ENCODE measurements at regions not wholly inside any gene's neighbourhood (a gene's known extent, or its start where the extent isn't known, plus 50 kb on each side); places are given as distances from the start of the nearest gene placed in this dataset.

DNA sequence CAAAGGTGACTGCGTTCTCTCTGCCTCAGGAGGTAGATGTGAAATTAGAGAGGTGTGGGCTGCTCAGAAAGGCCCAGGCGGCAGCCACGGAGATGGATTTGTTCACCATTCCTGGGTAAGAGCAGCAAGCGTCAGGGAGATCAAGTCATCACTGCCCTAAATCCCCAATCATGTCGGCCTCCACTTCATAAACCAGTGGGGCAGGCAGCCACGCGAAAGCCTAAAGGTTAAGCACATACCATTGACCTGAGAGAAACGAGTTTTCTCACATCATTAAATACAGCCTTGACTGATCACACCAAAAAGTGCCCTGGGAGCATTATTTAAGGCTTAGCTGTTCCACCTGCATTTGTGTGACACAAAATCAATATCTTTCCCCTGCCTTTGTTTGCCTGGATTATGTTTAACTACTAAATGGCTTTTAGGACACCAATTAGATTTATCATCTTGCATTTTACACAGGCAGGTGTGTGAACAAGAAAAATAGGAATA is 50.7 kb upstream of the FOXB1 start:
- Histone ChIP-seq H3K9me3 (peaks cover 0 to 24% (median 7%) of the 10 kb centered on the region in 11 donors), H3K27ac (no peak overlapping the region), H3K27me3 (peaks cover 0 to 24% (median 3%) of the 10 kb centered on the region in 7 donors), H3K4me1 (no peaks in the 10 kb centered on the region), H3K36me3 (no peaks in the 10 kb centered on the region), H3K4me3 (no peak overlapping the region)
- no peak for ATAC-seq
- WGBS, 2 donors: 43 to 47% methylated on average over 8 of the region's 8 CpGs
- no peak for DNase-seq
- TF ChIP-seq, protein P1, sequence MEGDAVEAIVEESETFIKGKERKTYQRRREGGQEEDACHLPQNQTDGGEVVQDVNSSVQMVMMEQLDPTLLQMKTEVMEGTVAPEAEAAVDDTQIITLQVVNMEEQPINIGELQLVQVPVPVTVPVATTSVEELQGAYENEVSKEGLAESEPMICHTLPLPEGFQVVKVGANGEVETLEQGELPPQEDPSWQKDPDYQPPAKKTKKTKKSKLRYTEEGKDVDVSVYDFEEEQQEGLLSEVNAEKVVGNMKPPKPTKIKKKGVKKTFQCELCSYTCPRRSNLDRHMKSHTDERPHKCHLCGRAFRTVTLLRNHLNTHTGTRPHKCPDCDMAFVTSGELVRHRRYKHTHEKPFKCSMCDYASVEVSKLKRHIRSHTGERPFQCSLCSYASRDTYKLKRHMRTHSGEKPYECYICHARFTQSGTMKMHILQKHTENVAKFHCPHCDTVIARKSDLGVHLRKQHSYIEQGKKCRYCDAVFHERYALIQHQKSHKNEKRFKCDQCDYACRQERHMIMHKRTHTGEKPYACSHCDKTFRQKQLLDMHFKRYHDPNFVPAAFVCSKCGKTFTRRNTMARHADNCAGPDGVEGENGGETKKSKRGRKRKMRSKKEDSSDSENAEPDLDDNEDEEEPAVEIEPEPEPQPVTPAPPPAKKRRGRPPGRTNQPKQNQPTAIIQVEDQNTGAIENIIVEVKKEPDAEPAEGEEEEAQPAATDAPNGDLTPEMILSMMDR (IDR thresholded peaks at IDR 0.05): no peak
- intact Hi-C loops (cut with DNase I): no loop called here

DNA sequence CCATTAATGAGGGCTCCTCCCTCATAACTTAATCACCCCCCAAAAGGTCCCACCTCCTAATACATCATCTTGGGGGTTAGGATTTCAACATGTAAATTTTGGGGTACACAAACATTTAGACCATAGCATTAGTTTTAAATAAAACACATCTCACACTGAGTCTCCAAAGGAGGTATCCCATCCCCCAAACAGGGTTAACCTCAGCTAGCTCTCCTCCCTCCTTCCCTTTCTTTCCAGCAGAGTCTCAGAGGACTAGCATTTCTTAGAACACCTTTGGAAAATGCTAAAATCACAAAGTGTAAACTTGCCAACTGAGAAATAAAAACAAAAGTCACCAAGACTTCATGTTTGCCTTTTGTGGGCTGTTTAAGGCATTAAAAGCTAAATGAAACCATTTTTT is 51.2 kb upstream of the FOXB1 start:
- Histone ChIP-seq H3K4me1 (no peaks in the 10 kb centered on the region), H3K27ac (no peak overlapping the region), H3K9me3 (peaks cover 0 to 19% (median 5%) of the 10 kb centered on the region in 11 donors), H3K4me3 (no peak overlapping the region), H3K36me3 (no peaks in the 10 kb centered on the region), H3K27me3 (peaks cover 0 to 24% (median 3%) of the 10 kb centered on the region in 7 donors)
- no peak for ATAC-seq
- TF ChIP-seq, protein P1 (IDR thresholded peaks at IDR 0.05): no peak
- no peak for DNase-seq
- intact Hi-C loops (cut with DNase I): no loop called here

GRCh38 chr15:59950603-59951388 is 53.3 kb upstream of the FOXB1 start:
- peaks cover 0 to 16% (median 3%) of the 10 kb centered on the region in 7 donors for H3K27me3 ChIP-seq
- no peak overlapping the region for H3K27ac ChIP-seq
- ATAC-seq (no peak), DNase-seq (no peak)
- H3K9me3 ChIP-seq: peaks cover 0 to 10% (median 0%) of the 10 kb centered on the region in 11 donors
- H3K4me1 ChIP-seq: no peaks in the 10 kb centered on the region
- H3K36me3 ChIP-seq: no peaks in the 10 kb centered on the region
- intact Hi-C loops (cut with DNase I): no loop called here
- 69 to 71% methylated on average over 4 of the region's 4 CpGs for WGBS, 2 donors
- TF ChIP-seq, protein P1 (IDR thresholded peaks at IDR 0.05): no peak
- H3K4me3 ChIP-seq: no peak overlapping the region

DNA sequence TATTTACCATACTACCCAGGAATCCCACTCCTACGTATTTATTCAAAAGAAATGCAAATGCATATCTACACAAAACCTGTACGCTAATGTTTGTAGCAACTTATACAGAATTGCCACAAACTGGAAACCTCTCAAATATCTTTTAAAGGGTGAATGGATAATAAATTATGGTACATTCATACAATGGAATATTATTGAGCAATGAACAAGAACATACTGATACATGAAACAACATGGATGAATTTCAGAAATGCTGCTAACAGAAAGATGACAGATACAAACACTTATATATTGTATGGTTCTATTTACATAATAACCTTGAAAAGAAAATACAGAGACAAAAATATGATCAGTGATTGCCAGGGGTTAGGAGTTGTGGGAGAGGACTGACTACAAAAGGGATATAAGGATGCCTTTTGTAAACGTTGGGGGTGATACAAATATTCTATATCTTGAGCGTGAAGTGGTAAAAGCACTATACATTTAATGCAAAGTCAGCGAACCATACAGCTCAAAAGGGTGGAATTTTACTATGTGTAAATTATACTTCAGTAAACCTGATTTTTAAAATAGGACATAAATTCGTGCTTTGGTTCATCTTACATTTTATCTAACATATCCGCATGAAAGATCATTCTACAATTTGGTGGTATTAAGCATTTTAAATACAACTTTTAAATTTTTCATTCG is 55.0 kb upstream of the FOXB1 start:
- TF ChIP-seq, protein P1 (IDR thresholded peaks at IDR 0.05): no peak

More for the DNA sequence above, 55.0 kb upstream of the FOXB1 start:
- Histone ChIP-seq H3K4me1 (no peaks in the 10 kb centered on the region), H3K4me3 (no peak overlapping the region), H3K27ac (no peak overlapping the region), H3K9me3 (peaks cover 0 to under 1% (median 0%) of the 10 kb centered on the region in 11 donors), H3K27me3 (peaks cover 0 to 27% (median 5%) of the 10 kb centered on the region in 7 donors), H3K36me3 (no peaks in the 10 kb centered on the region)
- 87% methylated on average over 8 of the region's 8 CpGs for WGBS, 2 donors
- ATAC-seq (no peak), DNase-seq (no peak)
- intact Hi-C loops (cut with DNase I): no loop called here

Data from heart right ventricle (tissue), 16 donors.